ENCODE measurements at regions not wholly inside any gene's neighbourhood (a gene's known extent, or its start where the extent isn't known, plus 50 kb on each side); places are given as distances from the start of the nearest gene placed in this dataset.
"Not testable (repeated sequence)": the region's sequence is repeated elsewhere in the genome, so short reads cannot be mapped to it uniquely, and the experiment has no call there.

DNA sequence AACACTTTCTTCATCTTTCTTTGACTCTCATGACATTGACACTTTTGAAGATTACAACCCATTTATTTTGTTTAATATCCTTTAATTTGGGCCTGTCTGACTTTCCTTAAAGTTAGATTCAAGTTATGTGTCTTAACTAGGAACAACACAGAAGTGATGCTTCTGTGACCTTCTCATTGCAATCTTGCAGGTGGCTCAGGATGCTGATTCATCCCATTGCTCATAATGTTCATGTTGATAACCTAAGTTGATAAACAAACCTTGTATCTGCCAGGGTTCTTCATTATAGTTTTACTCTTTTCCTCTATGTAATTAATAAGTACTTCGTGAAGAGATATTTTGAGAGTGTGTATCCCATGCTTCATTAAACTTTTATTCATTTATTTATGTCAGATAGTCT lies 107.2 kb upstream of the SHB start:
- no peak overlapping the region for H3K4me3 ChIP-seq
- H3K27me3 ChIP-seq, result no peaks in the 10 kb centered on the region
- no peak for DNase-seq
- TF ChIP-seq POLR2A (IDR thresholded peaks at IDR 0.05), result no peak
- TF ChIP-seq, protein P1, sequence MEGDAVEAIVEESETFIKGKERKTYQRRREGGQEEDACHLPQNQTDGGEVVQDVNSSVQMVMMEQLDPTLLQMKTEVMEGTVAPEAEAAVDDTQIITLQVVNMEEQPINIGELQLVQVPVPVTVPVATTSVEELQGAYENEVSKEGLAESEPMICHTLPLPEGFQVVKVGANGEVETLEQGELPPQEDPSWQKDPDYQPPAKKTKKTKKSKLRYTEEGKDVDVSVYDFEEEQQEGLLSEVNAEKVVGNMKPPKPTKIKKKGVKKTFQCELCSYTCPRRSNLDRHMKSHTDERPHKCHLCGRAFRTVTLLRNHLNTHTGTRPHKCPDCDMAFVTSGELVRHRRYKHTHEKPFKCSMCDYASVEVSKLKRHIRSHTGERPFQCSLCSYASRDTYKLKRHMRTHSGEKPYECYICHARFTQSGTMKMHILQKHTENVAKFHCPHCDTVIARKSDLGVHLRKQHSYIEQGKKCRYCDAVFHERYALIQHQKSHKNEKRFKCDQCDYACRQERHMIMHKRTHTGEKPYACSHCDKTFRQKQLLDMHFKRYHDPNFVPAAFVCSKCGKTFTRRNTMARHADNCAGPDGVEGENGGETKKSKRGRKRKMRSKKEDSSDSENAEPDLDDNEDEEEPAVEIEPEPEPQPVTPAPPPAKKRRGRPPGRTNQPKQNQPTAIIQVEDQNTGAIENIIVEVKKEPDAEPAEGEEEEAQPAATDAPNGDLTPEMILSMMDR (IDR thresholded peaks at IDR 0.05), result no peak
- H3K9me3 ChIP-seq, result no peaks in the 10 kb centered on the region
- no peak overlapping the region for H3K27ac ChIP-seq
- no peaks in the 10 kb centered on the region for H3K4me1 ChIP-seq
- H3K36me3 ChIP-seq, result no peaks in the 10 kb centered on the region

- Histone ChIP-seq H3K9me3 (no peaks in the 10 kb centered on the region), H3K4me1 (no peaks in the 10 kb centered on the region), H3K27me3 (no peaks in the 10 kb centered on the region), H3K4me3 (no peak overlapping the region), H3K36me3 (no peaks in the 10 kb centered on the region), H3K27ac (no peak overlapping the region)
- TF ChIP-seq, protein P1 (IDR thresholded peaks at IDR 0.05), result no peak
- no peak for TF ChIP-seq POLR2A (IDR thresholded peaks at IDR 0.05)
- no peak for DNase-seq
Measured at GRCh38 chr9:38175423-38175822, 106.4 kb upstream of the SHB start.

DNA sequence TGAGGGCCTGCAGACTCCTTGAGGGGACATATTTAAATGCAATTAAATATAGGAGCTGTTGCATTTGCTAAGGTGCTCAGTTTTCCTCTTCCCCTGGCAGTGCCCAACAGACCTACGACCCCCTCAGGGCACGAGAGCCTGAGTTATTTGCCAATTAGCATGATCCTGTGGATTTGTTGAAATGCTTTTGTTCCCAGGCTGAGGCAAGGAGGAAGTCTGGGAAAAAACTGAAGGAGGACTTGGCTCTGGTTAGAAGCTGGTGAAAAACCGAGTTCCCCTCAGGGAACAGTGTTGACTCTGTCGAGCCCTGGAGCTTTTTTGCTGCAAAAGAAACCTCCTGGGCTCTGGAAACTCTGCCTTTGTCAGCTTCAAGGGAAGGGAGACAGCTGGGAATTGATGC lies 103.6 kb upstream of the SHB start:
- DNase-seq, result no peak
- Histone ChIP-seq H3K36me3 (no peaks in the 10 kb centered on the region), H3K4me3 (no peak overlapping the region), H3K4me1 (no peaks in the 10 kb centered on the region), H3K9me3 (peaks cover 0 to 6% (median 3%) of the 10 kb centered on the region in 4 donors), H3K27ac (no peak overlapping the region), H3K27me3 (no peaks in the 10 kb centered on the region)
- TF ChIP-seq, protein P1 (IDR thresholded peaks at IDR 0.05), result no peak
- TF ChIP-seq POLR2A (IDR thresholded peaks at IDR 0.05), result no peak

GRCh38 chr9:38171926-38172325 lies 102.9 kb upstream of the SHB start:
- H3K36me3 ChIP-seq, result no peaks in the 10 kb centered on the region
- TF ChIP-seq POLR2A (IDR thresholded peaks at IDR 0.05), result no peak
- TF ChIP-seq, protein P1 (IDR thresholded peaks at IDR 0.05), result no peak
- no peaks in the 10 kb centered on the region for H3K27me3 ChIP-seq
- no peaks in the 10 kb centered on the region for H3K4me1 ChIP-seq
- no peak for DNase-seq
- no peak overlapping the region for H3K27ac ChIP-seq
- H3K9me3 ChIP-seq, result peaks cover 0 to 6% (median 3%) of the 10 kb centered on the region in 4 donors
- no peak overlapping the region for H3K4me3 ChIP-seq

- Histone ChIP-seq H3K27me3 (no peaks in the 10 kb centered on the region), H3K9me3 (peaks cover 0 to 6% (median 3%) of the 10 kb centered on the region in 4 donors), H3K27ac (no peak overlapping the region), H3K36me3 (no peaks in the 10 kb centered on the region), H3K4me3 (no peak overlapping the region), H3K4me1 (no peaks in the 10 kb centered on the region)
- no peak for DNase-seq
- TF ChIP-seq, protein P1 (IDR thresholded peaks at IDR 0.05), result no peak
- no peak for TF ChIP-seq POLR2A (IDR thresholded peaks at IDR 0.05)
Measured at GRCh38 chr9:38171538-38171884, 102.5 kb upstream of the SHB start.

- H3K27ac ChIP-seq, H3K4me1 ChIP-seq, H3K36me3 ChIP-seq, H3K9me3 ChIP-seq, H3K4me3 ChIP-seq, H3K27me3 ChIP-seq, DNase-seq: not testable (repeated sequence)
Measured at GRCh38 chr9:38170763-38171537, 101.9 kb upstream of the SHB start.

GRCh38 chr9:38170155-38170554 lies 101.1 kb upstream of the SHB start:
- H3K36me3 ChIP-seq, H3K27ac ChIP-seq, DNase-seq: not testable (repeated sequence)

More at GRCh38 chr9:38170155-38170554, 101.1 kb upstream of the SHB start:
- H3K9me3 ChIP-seq, H3K27me3 ChIP-seq, H3K4me3 ChIP-seq, H3K4me1 ChIP-seq: not testable (repeated sequence)
